Panc1 (cell line): ENCODE measurements at regions not wholly inside any gene's neighbourhood (a gene's known extent, or its start where the extent isn't known, plus 50 kb on each side); places are given as distances from the start of the nearest gene placed in this dataset.
A peak's percentile ranks its signal among the peaks of the same experiment; 100 is the strongest.

ENCODE experiments used
- ATAC-seq: fragments of 200-7000 bp; cut with Tn5 transposase; 2 replicates; pipeline ENCODE4 v1.9.1; 2020; ENCODE audit warnings: mild to moderate bottlenecking, moderate library complexity
- BruUV-seq: library from RNA; stranded (reverse); fragments of 400-500 nt; replicated peaks from 2 replicates; lab custom pipeline; 2021; lab: Mats Ljungman, UMichigan
- CTCF ChIA-PET: fragments of 300-600 bp; sonication (Branson Sonifier 250); formaldehyde crosslinking; loops from one replicate; lab custom pipeline; 2022; ENCODE audit warnings: antibody characterized with exemption; lab: Charles Lee
- POLR2A ChIA-PET: fragments of 300-600 bp; sonication (Branson Sonifier 250); formaldehyde crosslinking; loops from one replicate; lab custom pipeline; 2022; ENCODE audit warnings: antibody characterized with exemption; lab: Charles Lee
- DNase-seq: peaks from one replicate; pipeline ENCODE4 v3.0.0-alpha.2; 2010; ENCODE audit warnings: low read depth, low spot score
- H3K27ac ChIP-seq: 2 replicates; pipeline ENCODE4 v1.5.1; 2011; ENCODE audit warnings: mild to moderate bottlenecking, low read length, inconsistent platforms
- H3K27me3 ChIP-seq: fragments of 200-500 bp; sonication (Bioruptor generic); 2 replicates; pipeline ENCODE4 v1.6.0; 2014; ENCODE audit warnings: low read length, inconsistent platforms; ENCODE audit not compliant: control insufficient read depth, insufficient read depth
- H3K36me3 ChIP-seq: fragments of 200-500 bp; sonication (Bioruptor generic); 2 replicates; pipeline ENCODE4 v1.5.1; 2014; ENCODE audit warnings: inconsistent platforms, mild to moderate bottlenecking, low read length, moderate library complexity; ENCODE audit not compliant: control insufficient read depth, insufficient read depth
- H3K4me1 ChIP-seq: 2 replicates; pipeline ENCODE4 v1.5.1; 2011; ENCODE audit warnings: inconsistent platforms, mild to moderate bottlenecking, low read length, moderate library complexity; ENCODE audit not compliant: control insufficient read depth, insufficient read depth
- H3K4me3 ChIP-seq, 2 experiments: 2 replicates each; pipeline ENCODE4 v1.5.1; 2011 to 2012; ENCODE audit warnings: low read depth in 2 of 2, low read length in 2 of 2, mild to moderate bottlenecking in 2 of 2, inconsistent platforms in 1 of 2, moderate library complexity in 1 of 2
- H3K9me3 ChIP-seq: fragments of 200-500 bp; sonication (Bioruptor generic); 2 replicates; pipeline ENCODE4 v1.5.1; 2014; ENCODE audit warnings: low read depth, mild to moderate bottlenecking, inconsistent platforms, low read length, moderate library complexity; ENCODE audit not compliant: control insufficient read depth, insufficient read depth
- POLR2AphosphoS5 ChIP-seq: IDR thresholded peaks from 2 replicates; pipeline ENCODE4 v1.6.1; 2012; ENCODE audit warnings: mild to moderate bottlenecking, low read depth, low read length, moderate library complexity
- SIN3A ChIP-seq: IDR thresholded peaks from 2 replicates; pipeline ENCODE4 v1.6.1; 2012; ENCODE audit warnings: low read depth, mild to moderate bottlenecking, low read length, moderate library complexity, borderline replicate concordance; ENCODE audit not compliant: insufficient read depth
- TCF7L2 ChIP-seq: IDR thresholded peaks from 2 replicates; pipeline ENCODE4 v1.6.1; 2011; ENCODE audit warnings: mild to moderate bottlenecking, low read depth, low read length, inconsistent platforms
- in situ Hi-C: cut with HindIII; loops from 2 replicates; pipeline ENCODE4 v1.10.0; 2016; ENCODE audit warnings: low sequenced_read_pairs, low pct_unique_long_range_greater_than_20kb
- intact Hi-C: fragments of 100-400 bp; cut with micrococcal nuclease; formaldehyde crosslinking; loops from one replicate; pipeline ENCODE4 v1.10.0; 2022; ENCODE audit not compliant: unreplicated experiment
- TF ChIP-seq, protein P1 (sequence below): fragments of 450-650 bp; IDR thresholded peaks from 2 replicates; pipeline ENCODE4 v1.5.1; 2017; ENCODE audit warnings: mild to moderate bottlenecking
- TF ChIP-seq, protein P2 (sequence below), 2 experiments: IDR thresholded peaks; 2 replicates each; pipeline ENCODE4 v1.6.1; 2011 to 2012; ENCODE audit warnings: low read depth in 2 of 2, control low read depth in 1 of 2, low read length in 1 of 2, mild to moderate bottlenecking in 1 of 2, moderate library complexity in 1 of 2; ENCODE audit not compliant: insufficient read depth in 1 of 2

DNA sequence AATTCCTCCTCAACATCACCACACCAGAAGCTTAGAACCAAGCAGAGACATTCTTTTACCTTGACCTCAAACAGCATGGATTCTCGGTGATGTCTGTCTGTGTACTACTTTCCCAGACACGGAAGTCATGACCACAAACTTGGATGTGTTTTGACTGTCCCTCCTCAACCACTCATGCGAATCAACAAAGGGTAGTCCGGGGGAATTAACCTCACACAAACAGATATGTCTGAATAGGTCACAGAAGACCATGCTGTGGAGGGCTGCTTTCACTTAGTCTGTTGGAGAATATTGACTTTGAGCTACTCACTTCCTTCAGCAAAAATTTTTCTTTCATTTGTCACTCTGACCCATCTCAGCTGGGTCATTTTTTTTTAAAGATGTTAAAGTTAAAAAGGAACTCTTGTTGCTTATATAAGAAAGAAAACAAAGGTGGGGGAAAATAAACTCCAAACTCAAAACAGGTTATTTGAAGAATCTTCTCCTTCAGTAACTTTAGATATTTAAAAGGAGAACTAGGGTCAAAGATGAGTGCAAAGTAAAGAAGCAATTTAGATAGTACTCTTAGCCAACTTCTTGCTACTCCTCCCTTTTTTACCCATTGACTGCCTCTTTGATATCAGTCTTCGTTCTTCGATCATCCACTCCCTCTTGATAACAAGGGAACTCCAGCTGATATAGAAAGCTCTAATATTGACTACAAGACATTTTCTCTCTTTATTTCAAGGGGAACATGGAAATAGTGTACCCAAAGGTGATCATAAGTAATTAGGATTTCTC, 343.4 kb upstream of the CDH6 start:
- Histone ChIP-seq H3K9me3 (no peaks in the 10 kb centered on the region), H3K27ac (no peak overlapping the region), H3K36me3 (no peaks in the 10 kb centered on the region), H3K4me1 (no peaks in the 10 kb centered on the region), H3K4me3 (no peak overlapping the region), H3K27me3 (no peaks in the 10 kb centered on the region)
- DNase-seq (peak; percentile 79), ATAC-seq (no peak)
- no TSS peak for BruUV-seq
- in situ Hi-C loops, result no loop called here
- ChIA-PET CTCF (no interaction called here), POLR2A (no interaction called here)
- TF ChIP-seq, protein P1, sequence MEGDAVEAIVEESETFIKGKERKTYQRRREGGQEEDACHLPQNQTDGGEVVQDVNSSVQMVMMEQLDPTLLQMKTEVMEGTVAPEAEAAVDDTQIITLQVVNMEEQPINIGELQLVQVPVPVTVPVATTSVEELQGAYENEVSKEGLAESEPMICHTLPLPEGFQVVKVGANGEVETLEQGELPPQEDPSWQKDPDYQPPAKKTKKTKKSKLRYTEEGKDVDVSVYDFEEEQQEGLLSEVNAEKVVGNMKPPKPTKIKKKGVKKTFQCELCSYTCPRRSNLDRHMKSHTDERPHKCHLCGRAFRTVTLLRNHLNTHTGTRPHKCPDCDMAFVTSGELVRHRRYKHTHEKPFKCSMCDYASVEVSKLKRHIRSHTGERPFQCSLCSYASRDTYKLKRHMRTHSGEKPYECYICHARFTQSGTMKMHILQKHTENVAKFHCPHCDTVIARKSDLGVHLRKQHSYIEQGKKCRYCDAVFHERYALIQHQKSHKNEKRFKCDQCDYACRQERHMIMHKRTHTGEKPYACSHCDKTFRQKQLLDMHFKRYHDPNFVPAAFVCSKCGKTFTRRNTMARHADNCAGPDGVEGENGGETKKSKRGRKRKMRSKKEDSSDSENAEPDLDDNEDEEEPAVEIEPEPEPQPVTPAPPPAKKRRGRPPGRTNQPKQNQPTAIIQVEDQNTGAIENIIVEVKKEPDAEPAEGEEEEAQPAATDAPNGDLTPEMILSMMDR, result no peak
- TF ChIP-seq, protein P2, sequence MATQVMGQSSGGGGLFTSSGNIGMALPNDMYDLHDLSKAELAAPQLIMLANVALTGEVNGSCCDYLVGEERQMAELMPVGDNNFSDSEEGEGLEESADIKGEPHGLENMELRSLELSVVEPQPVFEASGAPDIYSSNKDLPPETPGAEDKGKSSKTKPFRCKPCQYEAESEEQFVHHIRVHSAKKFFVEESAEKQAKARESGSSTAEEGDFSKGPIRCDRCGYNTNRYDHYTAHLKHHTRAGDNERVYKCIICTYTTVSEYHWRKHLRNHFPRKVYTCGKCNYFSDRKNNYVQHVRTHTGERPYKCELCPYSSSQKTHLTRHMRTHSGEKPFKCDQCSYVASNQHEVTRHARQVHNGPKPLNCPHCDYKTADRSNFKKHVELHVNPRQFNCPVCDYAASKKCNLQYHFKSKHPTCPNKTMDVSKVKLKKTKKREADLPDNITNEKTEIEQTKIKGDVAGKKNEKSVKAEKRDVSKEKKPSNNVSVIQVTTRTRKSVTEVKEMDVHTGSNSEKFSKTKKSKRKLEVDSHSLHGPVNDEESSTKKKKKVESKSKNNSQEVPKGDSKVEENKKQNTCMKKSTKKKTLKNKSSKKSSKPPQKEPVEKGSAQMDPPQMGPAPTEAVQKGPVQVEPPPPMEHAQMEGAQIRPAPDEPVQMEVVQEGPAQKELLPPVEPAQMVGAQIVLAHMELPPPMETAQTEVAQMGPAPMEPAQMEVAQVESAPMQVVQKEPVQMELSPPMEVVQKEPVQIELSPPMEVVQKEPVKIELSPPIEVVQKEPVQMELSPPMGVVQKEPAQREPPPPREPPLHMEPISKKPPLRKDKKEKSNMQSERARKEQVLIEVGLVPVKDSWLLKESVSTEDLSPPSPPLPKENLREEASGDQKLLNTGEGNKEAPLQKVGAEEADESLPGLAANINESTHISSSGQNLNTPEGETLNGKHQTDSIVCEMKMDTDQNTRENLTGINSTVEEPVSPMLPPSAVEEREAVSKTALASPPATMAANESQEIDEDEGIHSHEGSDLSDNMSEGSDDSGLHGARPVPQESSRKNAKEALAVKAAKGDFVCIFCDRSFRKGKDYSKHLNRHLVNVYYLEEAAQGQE (IDR thresholded peaks at IDR 0.05; ENCODE audit: insufficient read depth in 1 of 2, low read depth in 2 of 2, low read length in 1 of 2), result no peak
- TF ChIP-seq SIN3A (no peak), TCF7L2 (no peak), POLR2AphosphoS5 (no peak)
- intact Hi-C loops, result no loop called here

DNA sequence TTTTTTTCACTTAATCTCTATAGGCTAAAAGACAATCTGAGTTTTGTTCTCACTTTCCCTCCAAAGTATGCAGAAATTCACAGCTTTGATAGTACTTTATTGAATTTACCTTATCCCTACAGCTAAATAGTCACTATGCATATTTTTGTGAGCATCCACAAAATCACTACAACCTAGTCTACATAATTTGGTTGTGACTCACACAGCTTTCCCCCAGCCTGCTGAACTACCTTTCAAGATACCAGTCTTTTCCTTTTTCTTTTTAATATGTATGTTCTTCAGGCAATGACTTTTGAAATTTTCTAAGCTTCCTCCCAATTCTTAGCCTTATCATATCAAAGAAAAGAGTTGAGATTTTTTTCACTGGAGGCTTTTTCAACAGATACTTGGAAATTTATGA, 347.3 kb upstream of the CDH6 start:
- in situ Hi-C loops (no loop called here), intact Hi-C loops (no loop called here)
- ChIA-PET CTCF (no interaction called here), POLR2A (no interaction called here)
- Histone ChIP-seq H3K4me3 (no peak overlapping the region), H3K27me3 (no peaks in the 10 kb centered on the region), H3K36me3 (no peaks in the 10 kb centered on the region), H3K4me1 (no peaks in the 10 kb centered on the region), H3K27ac (no peak overlapping the region), H3K9me3 (no peaks in the 10 kb centered on the region)
- ATAC-seq (no peak), DNase-seq (no peak)
- BruUV-seq, result no TSS peak
- TF ChIP-seq POLR2AphosphoS5 (no peak), SIN3A (no peak), TCF7L2 (no peak)
- TF ChIP-seq, protein P2 (IDR thresholded peaks at IDR 0.05; ENCODE audit: insufficient read depth in 1 of 2, low read depth in 2 of 2, low read length in 1 of 2), result no peak
- TF ChIP-seq, protein P1, result no peak
